Dedifferentiated amniotic fluid mesenchymal stem cell (primary cell): ENCODE measurements at regions not wholly inside any gene's neighbourhood (a gene's known extent, or its start where the extent isn't known, plus 50 kb on each side); places are given as distances from the start of the nearest gene placed in this dataset.
A peak's percentile ranks its signal among the peaks of the same experiment; 100 is the strongest.

Experiments used
- DNase-seq: peaks from one replicate; pipeline ENCODE4 v3.0.0-alpha.2; 2016; ENCODE audit errors: extremely low spot score

DNA sequence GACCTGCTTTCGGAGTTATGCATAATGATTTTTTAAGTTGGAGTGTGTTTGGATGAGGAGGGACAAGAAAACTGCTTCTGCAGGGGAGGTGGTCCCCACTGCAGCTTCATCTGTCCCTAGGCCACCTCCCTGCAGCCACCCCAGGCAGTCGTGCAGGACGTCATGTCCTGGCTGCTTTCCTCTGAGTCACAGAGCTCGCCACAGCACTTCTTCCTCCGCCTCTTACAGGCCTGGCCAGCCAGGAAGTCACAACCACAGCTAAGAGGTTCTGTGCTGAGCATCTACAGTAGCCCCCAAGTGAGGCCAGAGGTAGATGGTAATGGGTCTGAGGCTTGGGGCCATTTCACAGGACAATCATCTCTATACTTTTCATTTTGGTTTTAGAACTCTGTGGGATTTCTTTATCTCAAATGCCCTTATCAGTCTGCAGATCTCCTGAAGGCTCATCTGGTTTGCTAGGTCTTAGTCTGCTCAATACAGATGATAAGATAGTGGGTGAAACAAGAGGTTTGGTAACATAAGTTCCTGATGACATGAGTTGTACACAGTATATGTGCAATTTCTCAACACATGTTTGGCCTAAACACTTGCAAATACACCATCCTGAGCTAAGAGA is 106.4 kb downstream of the ARF6 start:
- peak; percentile 81 for DNase-seq

DNA sequence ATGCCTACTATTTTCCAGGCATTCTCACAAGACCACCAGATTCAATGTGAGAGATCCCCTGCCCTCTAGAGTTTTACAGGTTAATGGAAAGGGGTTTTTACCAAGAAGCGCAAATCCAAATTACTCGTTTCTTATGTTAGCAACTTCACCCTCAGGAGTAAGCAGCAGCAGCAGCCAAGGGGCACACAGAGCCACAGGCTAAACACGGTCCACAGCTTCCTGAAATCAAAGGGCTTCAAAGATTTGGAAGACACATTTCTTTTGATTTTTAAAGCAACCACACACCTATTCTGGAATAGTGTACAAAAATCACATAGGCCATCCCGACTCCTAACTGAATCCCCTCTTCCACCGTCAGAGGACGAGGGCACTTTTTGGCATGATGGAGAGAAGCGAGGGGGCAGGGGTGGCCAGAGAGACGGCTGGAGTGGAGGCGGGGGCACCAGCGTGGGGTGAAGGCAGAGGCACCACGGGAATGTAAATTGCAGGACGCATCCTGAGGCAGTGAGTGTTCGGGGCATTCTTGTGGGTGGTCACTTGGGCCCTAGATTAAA is 107.0 kb downstream of the ARF6 start:
- no peak for DNase-seq

DNA sequence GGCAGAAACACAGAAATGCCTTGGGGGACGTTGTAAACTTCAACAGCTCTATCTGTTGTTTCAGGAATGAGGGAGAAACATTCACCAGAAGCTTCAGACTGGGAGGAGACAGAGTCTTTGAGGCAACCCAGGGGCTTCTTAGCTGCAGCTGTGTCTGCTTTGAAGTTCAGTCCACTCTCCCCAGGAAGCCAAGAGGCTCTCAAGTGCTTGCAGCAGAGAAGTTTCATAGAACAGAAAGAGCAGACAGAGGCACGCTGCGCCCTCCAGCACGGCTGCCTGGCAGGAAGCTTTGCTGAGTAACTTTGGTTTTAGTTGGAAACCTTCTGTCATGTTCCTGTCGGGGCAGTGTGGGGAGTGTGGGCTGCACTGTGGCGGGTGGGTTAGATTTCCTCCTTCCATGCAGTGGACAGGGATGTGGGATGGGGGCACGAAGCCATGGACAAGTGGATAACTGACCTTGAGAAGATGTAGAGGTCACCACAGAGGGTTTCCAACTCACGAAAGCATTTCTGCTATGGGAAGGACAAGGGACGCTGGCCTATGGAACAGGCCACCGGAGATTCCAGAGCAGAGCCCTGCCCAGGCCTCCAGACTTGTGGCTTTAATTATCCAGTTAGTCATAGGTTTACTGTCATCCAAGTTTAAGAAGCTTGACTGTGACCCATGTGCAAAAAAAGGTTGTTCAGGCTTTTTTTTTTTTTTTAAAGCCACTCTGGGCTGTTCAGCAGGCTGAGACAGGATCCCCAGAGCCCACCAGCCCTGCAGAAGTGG is 107.7 kb downstream of the ARF6 start:
- peak; percentile 91 for DNase-seq

DNA sequence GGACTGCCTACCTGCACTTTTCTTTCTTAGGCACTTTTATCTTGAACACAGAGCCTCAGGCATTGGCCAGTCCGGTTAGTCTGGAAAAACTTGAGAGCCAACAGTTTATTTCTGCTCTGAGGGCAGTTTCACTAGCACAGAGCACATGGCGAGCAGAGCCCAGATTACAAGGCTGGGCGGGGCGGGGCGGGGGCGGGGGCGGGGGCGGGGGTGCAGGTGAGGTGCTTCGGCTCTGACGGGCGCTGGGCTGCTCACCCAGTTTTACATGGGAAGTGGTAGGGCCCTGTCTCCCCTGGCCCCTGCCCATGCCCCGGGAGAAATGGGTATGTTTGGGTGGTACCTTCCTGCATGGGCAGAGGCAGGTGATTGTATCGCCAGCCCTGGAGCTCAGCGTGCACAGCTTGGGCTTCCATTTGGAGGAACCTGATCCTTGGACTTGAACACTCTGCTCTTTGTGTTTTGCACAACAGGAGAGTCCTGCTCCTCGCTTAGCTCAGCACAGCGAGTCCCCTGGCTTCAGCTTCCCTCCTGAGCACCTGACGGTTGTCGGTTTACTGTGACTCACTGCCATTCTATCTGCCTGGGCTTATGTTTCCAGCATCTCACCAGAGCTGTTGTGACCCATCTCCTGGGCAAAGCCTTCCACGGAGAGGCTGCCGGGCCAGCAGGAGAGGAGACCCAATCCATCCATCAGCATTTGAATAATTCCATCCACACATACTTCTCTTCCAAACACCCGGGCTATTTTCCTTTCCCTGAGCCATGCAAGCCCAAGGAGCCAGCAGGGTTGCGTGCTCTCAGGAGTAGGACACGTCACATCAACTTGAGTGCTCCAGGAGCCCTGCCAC is 108.5 kb downstream of the ARF6 start:
- DNase-seq, result peak; percentile 66

DNA sequence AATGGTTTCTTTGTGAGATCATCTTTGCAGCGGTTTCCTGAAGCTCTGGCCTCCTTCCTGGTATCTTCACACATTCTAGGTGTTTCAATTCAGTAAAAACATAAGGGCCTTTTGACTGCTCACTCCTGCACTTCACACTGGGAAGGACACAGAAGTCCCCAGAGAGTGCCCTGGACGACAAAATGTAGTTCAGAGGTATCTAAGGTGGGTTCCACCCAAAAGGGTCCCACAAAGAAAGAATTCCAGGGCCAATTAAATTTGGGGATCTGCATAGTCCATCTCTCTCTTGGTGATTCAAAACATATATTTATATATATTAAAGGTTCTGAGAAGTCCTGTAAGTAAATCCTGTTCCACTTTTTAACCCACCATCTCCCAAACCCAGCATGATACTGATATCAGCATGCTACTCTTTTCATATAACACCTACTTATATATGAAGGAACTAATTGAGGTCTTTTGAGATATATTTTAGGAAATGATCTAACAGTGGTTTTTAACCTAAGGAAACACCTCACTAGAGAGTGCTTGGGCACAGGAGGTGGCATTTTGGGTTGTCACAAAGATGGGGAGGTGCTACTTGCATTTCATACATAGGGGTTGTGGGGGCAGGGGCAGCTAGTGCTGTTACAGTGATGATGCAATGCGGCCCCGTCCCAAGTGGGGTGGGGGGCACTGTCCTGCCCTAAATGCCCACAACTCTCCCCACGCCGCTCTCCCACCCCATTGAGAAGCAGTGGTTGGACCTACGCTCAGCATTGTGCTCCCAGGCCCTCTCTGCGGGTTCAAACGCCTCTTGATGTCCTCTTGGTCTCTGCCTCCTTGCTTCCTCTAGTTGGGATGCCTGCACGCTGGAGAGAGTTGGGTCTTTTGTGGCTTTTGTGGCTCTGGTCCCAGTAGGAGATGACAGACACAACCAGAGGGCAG is 109.4 kb downstream of the ARF6 start:
- DNase-seq, result no peak

DNA sequence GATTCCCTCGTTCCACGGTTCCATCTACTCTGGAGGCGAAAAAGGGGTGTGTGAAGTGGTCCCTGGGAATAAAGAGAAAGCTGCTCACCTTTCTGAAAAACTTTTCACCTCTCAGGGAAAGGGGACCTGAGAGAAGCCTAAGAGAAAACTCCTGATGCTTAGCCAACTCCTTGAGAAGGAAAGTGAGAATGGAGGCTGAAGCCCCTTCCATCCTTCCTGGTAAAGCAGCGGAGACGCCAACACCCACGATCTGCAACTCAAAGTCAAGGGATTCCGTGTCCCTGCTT is 110.0 kb downstream of the ARF6 start:
- DNase-seq, result no peak

DNA sequence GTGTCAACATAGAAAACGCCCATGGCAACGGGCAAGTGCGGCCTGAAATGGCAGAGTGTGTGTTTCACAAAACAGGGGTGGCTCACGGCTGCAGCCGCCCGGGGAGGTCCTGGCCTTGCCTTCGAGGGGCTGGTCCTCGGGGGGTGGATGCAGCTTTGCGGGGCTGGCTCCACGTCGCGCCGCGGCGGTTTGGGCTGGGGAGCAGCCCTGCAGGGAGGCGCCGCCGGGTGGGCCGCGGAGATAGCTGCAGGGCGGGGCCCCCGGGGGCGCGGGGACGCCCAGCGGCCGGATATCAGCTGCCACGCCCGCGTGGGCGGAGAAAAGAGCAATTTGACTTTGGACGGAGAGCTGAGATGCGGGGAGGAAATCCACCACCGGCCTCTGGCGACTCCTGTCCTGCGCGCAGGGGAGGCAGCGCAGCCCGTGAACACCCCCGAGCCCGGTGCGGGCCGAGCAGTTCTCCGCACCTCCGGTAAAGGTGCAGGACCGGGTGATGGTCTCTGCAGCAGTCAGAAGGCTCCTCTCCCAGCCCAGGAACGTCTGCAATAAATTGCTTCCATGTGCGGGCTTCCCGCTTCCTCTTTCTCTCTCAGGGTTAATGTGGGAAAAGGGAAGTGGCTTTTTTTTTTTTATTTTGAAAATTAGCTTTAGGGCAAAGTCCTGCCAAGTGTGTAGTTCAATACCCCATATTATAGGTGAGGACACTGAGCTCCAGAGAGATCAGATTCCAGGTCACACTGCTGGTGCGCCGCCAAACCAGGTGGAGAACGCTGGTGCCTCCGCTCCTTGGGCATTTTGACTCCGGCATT is 110.5 kb downstream of the ARF6 start:
- DNase-seq, result no peak

DNA sequence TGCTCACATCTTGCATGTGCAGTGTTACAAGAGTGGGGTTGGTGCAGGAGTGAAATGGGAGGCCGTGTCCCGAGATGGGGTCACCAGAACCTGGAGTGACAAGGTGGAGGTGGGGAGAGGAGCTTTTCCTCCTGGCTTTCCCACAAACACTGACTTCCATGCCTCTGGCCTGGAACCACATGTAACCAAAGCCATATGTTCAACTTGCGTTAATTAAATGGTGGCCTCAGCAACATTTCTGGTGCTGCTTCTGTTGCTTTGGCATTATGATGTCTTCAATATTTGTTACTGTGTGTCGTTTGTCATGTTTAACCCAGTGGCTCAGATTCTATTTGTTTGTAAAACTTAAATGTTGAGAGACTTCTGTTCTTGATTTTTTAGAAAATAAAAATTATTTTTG is 110.2 kb downstream of the VCPKMT start:
- DNase-seq, result no peak

DNA sequence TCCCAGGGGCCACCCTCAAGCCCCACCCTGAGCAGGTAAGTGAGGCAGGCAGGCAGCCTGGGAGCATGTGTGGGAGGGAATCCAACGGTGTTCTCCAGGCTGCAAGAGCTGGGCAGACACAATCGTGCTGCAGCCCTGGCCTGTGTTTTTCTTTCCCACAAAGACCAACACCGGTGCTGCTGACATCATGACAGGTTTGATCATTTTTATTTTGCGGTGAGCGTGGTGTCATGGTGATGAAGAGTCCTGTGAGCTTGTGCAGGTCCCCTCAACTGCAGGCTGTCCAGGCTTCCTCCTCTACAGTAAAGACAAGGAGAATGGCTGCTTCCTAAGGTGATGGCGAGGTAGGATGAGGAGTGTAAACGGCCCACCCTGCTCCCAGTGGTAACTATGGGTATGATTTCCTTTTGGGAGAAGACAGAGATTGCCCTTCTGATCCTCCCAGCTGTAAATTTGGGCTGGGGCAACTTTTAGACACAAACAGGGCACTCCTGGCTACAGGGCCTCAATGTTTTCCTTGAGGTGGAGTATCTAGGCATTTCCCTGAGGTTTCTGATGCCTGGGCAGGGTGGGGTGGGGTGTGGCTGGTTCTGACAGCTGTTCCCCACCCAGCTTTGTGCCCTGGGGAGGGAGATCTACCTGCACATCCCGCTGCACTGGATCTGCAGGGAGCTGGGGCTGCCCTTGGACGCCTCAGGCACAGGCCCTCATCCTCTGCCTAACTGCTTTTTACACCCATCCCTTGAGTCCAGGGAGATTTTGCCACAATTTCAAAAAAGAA is 109.1 kb downstream of the VCPKMT start:
- DNase-seq, result no peak

DNA sequence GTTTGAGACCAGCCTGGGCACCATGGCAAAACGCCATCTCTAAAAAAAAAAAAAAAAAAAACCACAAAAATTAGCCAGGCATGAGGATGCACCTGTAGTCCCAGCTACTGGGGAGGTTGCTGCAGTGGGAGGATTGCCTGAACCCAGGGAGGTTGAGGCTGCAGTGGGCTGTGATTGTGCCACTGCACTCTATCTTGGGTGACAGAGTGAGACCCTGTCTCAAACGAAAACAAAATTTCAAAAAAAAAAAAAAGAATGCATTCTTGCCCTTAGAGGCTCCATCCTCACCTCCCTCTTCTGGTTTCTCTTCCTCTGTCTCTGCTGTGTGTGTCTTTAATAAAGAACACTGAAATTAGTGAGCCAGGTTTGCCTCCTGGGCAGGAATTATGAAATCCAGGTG is 107.8 kb downstream of the VCPKMT start:
- DNase-seq, result no peak

DNA sequence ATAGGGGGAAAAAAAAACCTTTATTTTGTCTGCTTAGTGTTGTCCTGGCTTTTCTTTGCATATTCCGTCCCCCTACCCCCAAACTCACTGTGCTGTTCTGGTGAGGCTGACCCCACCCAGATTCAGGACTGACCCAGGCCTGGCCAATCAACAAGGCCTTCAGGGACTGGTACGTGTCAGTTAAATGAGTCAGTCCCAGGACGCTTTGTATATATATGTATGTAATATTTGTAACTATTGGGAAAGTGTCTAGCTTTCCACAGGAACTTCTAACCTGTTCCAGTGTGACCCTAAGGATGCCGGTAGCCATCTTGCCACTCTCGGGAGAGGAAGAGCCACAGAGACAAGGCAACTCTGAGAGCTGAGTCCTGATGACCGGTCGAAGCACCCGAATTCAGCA is 107.4 kb downstream of the VCPKMT start:
- DNase-seq, result no peak

DNA sequence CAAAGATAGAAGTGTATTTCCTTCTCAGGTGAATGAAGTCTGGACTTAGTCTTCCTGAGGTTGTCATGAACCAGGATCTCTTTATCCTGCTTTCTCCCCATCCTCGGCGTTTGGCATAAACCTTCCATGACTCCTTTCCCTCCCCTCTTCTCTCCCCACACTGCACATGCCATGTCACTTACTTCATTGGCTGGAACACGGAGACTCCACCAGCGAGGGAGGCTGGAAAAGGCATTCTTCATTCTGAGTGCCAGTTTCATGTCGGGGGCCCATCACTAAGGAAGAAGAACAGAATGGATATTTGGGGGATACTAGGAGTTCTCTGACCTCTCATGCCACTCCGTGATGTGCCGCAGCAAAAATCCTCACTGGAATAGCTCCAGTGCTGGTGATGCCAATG is 105.6 kb downstream of the VCPKMT start:
- no peak for DNase-seq

DNA sequence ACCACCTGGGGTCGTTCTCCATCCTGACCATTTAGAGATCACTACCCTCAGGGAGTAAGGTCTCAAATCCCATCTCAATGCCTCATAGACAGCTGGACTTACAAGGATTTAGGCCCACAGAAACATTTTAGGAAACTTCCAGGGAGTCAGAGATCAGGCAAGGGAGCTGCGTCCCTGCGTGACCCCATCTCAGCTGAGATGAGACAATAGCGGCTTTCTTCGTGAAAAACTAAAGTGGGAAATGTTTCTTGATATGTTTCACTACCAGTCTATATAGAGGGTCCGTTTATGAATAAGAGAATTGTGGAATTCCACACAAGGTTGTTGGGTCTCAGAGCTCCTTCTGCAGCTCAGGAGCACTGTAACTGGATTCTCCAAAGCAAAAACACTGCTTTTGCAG is 105.1 kb downstream of the VCPKMT start:
- DNase-seq, result no peak

DNA sequence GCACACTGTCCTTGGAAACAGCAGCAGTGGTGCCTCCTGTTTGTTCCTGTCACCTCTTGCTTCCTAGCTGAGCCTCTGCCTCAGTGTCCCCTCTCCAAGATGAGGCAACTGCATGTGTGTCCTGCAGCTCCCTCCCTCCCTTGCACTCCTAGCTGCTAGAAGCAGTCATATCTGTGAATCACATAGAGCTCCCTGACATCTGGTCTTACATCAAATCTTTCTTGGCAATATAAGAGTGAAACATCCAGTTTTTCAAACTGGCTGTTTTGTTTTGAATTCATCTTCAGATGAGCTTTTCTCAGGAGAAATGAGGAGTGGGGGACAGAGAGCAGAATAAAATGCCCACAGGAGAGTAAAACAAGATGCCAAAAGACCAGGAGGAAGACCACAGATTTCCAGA is 103.7 kb downstream of the VCPKMT start:
- no peak for DNase-seq

DNA sequence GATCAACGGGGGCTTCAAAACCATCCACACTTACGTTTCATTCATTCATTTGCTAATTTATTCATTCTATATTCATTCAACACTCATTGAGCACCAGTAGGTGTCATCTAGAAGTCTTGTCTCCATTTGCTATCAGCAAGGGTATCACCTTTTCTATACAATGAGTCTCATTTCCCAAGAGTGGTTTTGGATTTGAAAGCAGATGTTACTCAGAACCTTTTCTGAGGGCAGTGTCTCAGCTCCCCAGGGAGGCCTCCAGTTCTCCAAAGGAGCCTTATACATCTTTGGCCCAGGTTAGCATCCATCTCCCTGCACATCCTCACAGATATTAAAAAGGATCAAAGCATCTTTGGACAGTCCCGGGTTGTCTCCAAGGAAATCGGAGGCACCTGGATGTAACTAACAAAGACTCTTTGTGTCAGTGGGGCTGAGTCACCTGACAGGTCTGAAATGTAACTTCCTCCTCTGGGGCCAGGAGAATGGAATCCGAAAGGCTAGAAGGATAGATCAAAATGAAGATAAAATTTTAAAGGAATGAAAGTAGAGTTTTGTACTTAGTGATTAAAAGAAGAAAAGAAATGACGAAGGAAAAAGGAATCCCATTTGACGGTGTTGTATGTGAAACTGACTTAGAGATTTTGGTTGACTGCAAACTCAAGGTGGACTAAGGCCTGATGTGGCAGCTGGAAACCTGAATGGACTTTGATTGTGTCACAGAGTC is 103.0 kb downstream of the VCPKMT start:
- no peak for DNase-seq

DNA sequence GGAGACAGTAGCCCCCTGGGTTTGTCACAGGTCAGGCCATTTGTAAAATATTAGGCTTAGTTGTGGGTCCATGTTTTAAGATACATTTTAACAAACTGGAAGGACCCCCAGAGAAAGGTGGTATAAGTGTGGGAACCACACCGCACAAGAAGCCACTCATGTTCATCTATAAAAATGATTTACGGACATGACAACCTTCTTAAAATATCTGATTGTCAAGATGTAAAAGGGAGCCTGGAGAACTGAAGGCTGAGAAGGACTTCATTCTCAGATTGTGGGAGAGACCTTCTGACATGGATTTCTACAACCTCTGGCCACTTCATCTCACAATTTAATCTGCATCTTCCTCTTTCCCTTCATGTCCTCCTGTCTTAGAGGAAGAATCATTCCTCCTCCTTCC is 102.4 kb downstream of the VCPKMT start:
- DNase-seq, result no peak

DNA sequence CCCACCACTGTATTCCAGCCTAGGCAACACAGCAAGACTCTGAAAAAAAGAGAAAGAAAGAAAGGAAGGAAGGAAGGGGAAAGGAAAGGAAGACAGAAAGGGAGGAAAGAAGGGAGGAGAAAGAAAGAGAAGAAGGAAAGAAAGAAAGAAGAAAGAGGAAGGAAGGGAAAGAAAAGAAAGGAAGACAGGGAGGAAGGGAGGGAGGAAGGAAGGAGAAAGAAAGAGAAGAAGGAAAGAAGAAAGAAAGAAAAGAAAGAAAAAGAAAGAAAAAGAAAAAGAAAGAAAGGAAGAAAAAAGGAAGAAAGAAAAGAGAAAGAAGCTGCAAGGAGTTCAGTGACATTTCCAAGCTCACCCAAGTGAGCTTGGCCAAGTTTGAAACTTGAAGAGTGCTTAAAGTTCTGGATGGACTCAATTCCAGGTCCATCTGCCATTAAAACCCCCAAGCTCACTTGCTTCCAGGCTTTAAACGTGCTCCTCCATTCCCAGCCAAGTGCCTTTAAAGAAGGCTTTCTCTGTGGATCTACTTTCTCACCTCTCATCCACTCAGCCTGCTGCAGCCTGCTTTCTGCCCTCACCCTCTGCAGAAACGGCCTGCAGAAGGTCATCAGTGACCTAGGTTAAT is 101.5 kb downstream of the VCPKMT start:
- no peak for DNase-seq

DNA sequence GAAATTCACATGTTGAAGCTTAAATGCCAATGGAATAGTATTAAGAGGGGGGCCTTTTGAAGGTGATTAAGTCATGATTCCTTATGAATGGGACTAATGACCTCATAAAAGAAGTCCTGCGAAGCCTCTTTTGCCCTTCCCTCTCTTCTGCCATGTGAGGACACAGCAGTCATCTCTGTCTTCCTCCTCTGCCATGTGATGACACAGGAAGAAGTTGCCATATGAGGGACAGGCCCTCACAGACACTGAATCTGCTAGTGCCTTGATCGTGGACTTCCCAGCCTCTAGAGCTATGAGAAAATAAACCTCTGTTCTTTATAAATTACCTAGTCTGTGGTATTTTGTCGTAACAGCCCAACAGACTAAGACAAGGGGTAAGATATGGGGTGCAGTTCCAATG is 100.7 kb downstream of the VCPKMT start:
- no peak for DNase-seq
